BJ (cell line): ENCODE measurements at regions not wholly inside any gene's neighbourhood (a gene's known extent, or its start where the extent isn't known, plus 50 kb on each side); places are given as distances from the start of the nearest gene placed in this dataset.
"Not testable (repeated sequence)": the region's sequence is repeated elsewhere in the genome, so short reads cannot be mapped to it uniquely, and the experiment has no call there.

Source experiments
- CTCF ChIA-PET: fragments of 350-600 bp; formaldehyde crosslinking; extraction: SDS; loops from one replicate; lab custom pipeline; 2021; ENCODE audit warnings: antibody characterized with exemption, inconsistent platforms; lab: Yijun Ruan, JAX
- POLR2A ChIA-PET: fragments of 300-600 bp; sonication (Branson Sonifier 250); formaldehyde crosslinking; extraction: SDS; loops from one replicate; lab custom pipeline; 2021; ENCODE audit warnings: antibody characterized with exemption; lab: Charles Lee
- DNase-seq: peaks from one replicate; pipeline ENCODE4 v3.0.0-alpha.2; 2011; ENCODE audit warnings: low read depth
- H3K27me3 ChIP-seq: 2 replicates; pipeline ENCODE4 v1.6.0; 2011; ENCODE audit warnings: low read length; ENCODE audit not compliant: control insufficient read depth, insufficient read depth
- H3K36me3 ChIP-seq: 2 replicates; pipeline ENCODE4 v1.5.1; 2011; ENCODE audit warnings: low read length; ENCODE audit not compliant: control insufficient read depth, insufficient read depth
- H3K4me3 ChIP-seq: 2 replicates; pipeline ENCODE4 v1.5.1; 2011; ENCODE audit warnings: low read depth, mild to moderate bottlenecking, control low read depth, low read length
- TF ChIP-seq, protein P1 (sequence below): IDR thresholded peaks from 2 replicates; pipeline ENCODE4 v1.5.1; 2011; ENCODE audit warnings: low read depth, mild to moderate bottlenecking, control low read depth, inconsistent platforms, low read length, moderate library complexity; ENCODE audit not compliant: insufficient read depth

DNA sequence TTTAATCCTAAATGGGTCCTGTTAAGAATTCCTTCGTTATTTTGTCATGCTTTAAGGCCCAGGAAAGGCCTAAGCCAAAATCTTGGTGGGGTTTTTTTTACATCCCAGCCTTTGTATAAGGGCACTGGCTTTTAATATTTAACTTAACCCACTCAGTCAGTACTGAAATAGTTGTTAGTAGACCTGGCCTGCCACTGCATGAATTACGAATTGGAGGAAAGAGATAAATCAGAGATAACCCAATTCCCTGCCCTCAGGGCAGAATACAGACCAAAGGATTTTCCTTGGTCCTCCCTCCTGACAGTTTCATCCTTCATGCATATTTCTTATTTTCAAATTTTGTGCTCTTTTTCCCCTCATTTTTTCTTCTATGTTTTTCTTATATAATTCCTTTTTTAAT lies 193.0 kb downstream of the FASLG start:
- no peak overlapping the region for H3K4me3 ChIP-seq

DNA sequence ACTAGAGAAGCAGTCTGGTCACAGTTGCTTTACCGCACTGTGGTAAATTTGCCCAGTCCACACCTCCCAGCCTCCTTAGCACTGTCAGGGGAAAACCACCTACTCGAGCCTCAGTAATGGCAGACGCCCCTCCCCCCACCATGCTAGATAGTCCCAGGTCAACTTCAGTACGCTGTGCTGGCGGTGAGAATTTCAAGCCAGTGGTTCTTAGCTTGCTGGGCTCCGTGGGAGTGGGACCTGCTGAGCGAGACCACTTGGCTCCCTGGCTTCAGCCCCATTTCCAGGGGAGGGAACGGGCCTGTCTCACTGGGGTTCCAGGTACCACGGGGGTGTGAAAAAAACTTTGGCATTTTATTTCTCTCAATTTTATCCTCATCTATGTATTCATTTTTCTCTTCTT lies 194.8 kb downstream of the TNFSF18 start:
- POLR2A ChIA-PET, H3K36me3 ChIP-seq, DNase-seq, H3K4me3 ChIP-seq, H3K27me3 ChIP-seq: not testable (repeated sequence)
- CTCF ChIA-PET: interaction anchor here (0.6 kb wide), 1 partner anchor 267 kb away, joined by 3 read pairs; no protein-coding TSS in a partner anchor

More for the DNA sequence above, 193.0 kb downstream of the FASLG start:
- TF ChIP-seq, protein P1, sequence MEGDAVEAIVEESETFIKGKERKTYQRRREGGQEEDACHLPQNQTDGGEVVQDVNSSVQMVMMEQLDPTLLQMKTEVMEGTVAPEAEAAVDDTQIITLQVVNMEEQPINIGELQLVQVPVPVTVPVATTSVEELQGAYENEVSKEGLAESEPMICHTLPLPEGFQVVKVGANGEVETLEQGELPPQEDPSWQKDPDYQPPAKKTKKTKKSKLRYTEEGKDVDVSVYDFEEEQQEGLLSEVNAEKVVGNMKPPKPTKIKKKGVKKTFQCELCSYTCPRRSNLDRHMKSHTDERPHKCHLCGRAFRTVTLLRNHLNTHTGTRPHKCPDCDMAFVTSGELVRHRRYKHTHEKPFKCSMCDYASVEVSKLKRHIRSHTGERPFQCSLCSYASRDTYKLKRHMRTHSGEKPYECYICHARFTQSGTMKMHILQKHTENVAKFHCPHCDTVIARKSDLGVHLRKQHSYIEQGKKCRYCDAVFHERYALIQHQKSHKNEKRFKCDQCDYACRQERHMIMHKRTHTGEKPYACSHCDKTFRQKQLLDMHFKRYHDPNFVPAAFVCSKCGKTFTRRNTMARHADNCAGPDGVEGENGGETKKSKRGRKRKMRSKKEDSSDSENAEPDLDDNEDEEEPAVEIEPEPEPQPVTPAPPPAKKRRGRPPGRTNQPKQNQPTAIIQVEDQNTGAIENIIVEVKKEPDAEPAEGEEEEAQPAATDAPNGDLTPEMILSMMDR: no peak
- Histone ChIP-seq H3K36me3 (no peaks in the 10 kb centered on the region), H3K27me3 (no peaks in the 10 kb centered on the region)
- no peak for DNase-seq
- ChIA-PET POLR2A (no interaction called here), CTCF (no interaction called here)

GRCh38 chr1:172863031-172863430 lies 187.7 kb downstream of the TNFSF18 start:
- TF ChIP-seq, protein P1: no peak
- Histone ChIP-seq H3K4me3 (no peak overlapping the region), H3K36me3 (no peaks in the 10 kb centered on the region), H3K27me3 (no peaks in the 10 kb centered on the region)
- ChIA-PET POLR2A (no interaction called here), CTCF (interaction anchor here (1.5 kb wide), 1 partner anchor 13 kb away, joined by 3 read pairs; no protein-coding TSS in a partner anchor)
- no peak for DNase-seq

DNA sequence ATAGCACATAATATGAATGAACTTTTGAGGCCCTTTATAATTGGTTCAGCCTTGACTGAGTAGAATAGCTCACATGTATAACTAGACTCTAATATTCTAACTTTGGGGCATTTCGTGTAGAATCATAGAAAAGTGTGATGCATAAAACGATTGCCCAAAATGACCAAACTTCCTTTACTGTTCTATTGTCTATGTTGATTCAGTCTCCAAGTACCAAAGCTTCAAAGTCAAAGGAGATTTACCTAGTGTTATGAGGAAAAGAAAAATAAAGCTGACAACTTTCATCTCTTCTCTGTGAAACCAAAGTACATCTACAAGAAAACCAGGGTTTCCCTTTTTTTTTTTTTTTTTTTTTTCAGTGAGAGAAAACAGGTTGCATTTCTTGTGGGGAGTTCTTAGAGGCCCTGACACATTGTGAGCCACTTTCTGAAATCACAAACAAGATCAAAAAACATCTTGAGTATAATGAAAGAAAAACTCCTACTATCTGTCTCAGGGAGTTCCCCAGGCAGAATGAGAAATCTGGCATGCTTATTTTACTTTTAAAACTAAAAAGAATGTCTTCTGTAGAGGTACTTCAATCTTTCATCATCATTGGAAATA lies 183.4 kb downstream of the TNFSF18 start:
- Histone ChIP-seq H3K27me3 (no peaks in the 10 kb centered on the region), H3K36me3 (no peaks in the 10 kb centered on the region), H3K4me3 (no peak overlapping the region)
- POLR2A ChIA-PET: interaction anchor here (0.6 kb wide), 1 partner anchor 28 kb away, joined by 9 read pairs; no protein-coding TSS in a partner anchor
- TF ChIP-seq, protein P1: no peak
- CTCF ChIA-PET: no interaction called here
- no peak for DNase-seq

- POLR2A ChIA-PET: no interaction called here
- CTCF ChIA-PET: interaction anchor here (1.4 kb wide), 1 partner anchor 45 kb away, joined by 3 read pairs; no protein-coding TSS in a partner anchor
Measured at GRCh38 chr1:172870901-172871606, 179.7 kb downstream of the TNFSF18 start.

More at GRCh38 chr1:172870901-172871606, 179.7 kb downstream of the TNFSF18 start:
- Histone ChIP-seq H3K4me3 (no peak overlapping the region), H3K27me3 (no peaks in the 10 kb centered on the region), H3K36me3 (no peaks in the 10 kb centered on the region)
- TF ChIP-seq, protein P1: no peak
- DNase-seq: no peak
